Putamen (tissue), 1 donor: ENCODE measurements at regions not wholly inside any gene's neighbourhood (a gene's known extent, or its start where the extent isn't known, plus 50 kb on each side); places are given as distances from the start of the nearest gene placed in this dataset.
"Not testable (repeated sequence)": the region's sequence is repeated elsewhere in the genome, so short reads cannot be mapped to it uniquely, and the experiment has no call there.

Source experiments
- DNase-seq: peaks from one replicate; pipeline ENCODE4 v3.0.0-alpha.2; 2016; ENCODE audit warnings: low spot score

DNA sequence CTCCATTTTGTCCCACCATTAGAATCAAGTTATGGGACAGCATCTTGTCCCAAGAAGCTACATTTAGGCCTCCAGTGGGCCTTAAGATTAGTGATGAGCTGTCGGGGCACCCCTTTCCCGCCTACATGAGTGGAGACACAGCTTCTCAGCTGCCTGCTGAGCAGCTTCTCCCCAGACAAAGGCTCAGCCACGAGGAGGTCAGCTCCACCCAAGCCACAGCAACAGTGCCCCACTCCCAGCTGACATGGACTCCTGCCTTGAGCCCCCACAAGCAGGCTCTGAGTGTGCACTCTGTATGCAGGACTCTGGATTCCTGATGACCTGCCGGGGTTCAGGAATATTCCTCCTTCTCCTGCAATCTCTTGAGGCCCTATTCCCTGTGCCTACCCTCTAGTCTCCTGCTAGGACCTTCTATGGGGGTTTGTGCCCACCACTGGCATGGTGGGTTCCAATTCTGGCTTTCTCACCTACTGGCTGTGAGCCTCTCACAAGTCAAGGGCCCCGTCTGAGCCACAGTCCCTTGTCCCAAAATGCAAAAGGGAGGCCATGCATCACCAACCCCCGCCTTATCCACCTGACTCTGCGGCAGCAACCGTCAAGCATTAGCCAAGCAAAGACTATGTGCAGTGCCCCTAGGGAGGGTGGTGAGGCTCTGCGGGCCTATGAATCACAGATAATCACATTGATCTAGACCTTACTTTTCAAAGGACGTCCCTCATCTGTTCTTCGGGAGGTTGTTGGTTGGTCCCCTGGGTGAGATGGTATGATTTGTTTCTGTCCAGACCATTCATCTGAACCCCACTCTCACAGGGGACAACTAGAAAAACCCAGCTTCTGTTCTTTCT is 269.1 kb downstream of the MED10 start:
- no peak for DNase-seq

- DNase-seq: no peak
Observed at GRCh38 chr5:6108540-6108848, 269.9 kb downstream of the MED10 start.

DNA sequence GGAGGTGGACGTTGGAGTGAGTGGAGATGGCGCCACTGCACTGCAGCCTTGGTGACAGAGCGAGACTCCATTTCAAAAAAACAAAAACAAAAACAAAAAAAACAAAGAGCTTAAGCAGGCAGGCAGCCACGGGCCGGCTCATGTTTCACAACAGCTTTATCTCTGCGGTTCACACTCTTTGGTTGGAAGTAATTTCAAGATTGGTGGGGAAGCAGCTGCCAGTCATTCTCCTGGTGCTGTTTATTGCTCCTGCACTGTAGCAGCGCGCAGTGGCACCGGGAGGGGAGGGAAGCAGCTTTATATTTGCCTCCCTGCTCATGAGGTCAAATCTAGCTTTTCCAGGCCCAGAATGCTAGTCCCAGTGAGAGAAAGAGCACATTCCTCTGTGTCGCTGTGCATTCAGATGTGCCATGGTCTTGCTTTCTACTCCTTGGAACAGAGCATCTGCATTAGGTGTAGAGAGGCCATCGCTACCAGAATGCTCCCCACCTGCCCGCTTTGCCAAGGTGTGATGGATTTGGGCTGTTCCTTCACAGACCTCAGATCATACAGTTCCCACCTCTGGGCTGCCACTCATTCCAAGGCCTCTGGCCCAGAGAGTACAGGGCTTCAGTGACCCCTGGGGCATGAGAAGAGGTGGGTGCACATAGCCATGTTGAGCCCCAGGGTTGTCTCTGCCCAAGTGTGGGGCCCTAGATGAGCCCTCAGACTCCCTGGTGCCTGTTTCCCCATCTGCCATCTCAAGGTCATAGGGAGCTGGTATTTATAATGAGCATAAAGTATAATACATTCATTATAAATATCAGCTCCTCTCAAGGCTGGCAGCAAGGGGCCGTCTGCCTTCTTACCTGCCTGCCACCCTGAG is 270.4 kb downstream of the MED10 start:
- DNase-seq: no peak

- DNase-seq: no peak
Observed at GRCh38 chr5:6106756-6107155, 271.6 kb downstream of the MED10 start.

DNA sequence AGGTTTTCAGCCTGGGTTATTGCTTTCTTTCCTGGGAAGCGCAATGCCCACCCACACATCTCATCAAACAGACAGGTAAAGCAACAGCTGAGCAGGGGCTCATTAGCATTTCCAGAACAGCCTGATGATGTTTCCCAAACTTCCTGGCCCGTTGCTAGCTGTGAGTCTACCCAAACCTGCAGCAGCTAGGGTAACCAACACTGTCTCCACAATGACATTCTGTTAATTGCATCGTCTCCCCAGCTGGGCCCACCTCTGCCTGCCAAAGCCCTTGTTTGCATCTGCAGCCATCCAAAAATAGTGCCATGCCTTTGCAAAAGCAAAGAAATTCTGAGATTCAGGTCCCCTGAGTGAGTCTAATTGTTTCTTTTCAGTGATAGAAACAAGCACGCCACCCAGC is 273.0 kb downstream of the MED10 start:
- DNase-seq: no peak

GRCh38 chr5:6096101-6096500 is 282.2 kb downstream of the MED10 start:
- DNase-seq: no peak

DNA sequence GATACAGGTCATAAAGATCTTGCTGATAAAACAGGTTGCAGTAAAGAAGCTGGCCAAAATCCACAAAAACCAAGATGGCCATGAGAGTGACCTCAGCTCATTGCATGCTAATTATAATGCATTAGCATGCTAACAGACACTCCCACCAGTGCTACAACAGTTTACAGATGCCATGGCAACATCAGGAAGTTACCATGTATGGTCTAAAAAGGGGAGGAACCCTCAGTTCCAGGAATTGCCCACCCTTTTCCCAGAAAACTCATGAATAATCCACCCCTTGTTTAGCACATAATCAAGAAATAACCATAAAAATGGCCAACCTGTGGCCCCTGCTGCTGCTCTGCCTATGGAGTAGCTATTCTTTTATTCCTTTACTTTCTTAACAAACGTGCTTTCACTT is 284.2 kb downstream of the MED10 start:
- DNase-seq: not testable (repeated sequence)

- DNase-seq: no peak
Observed at GRCh38 chr5:6090838-6091237, 287.5 kb downstream of the MED10 start.

DNA sequence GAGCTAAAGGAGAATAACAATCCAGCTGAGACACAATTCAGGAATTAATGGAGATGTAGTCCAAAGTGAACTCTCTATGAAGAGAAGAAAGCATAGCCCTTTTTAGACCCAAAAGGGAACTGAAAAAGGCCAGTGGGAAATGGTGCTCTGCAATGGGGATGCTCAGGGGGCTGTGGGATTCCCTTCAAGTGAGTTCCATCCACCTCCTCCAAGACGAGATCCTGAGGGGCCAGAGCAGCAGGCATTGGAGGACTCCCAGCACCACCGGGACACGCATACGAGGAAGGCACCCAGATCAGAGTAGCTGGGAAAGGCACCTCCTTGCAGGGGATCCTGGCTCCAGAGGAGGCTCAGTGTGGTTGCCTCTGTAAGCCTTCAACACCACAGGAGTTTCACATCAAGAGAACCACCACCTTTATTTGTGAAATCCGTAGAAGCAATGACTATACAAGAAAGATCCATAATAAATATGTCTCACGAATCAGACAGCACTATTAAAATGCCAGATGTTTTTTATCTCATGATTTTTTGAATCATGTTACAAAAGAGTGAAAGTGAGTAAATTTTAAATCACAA is 288.2 kb downstream of the MED10 start:
- no peak for DNase-seq

DNA sequence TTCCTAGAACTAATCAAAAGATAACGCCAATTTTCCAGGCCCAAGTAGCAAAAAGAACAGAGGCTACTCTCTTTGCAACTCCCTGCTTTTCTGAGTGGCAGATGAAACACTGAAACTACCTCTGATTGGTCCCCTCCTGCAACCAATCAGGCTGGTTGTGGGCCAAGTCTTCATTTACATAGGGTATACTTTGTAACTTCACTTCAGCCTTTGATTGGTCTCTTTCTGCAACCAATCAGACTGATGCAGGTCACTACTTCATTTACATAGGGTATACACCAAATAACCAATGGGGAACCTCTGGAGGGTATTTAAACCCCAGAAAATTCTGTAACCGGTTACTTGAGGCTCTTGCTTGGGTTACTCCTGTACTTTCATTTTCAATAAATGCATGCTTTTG is 289.6 kb downstream of the MED10 start:
- DNase-seq: no peak

DNA sequence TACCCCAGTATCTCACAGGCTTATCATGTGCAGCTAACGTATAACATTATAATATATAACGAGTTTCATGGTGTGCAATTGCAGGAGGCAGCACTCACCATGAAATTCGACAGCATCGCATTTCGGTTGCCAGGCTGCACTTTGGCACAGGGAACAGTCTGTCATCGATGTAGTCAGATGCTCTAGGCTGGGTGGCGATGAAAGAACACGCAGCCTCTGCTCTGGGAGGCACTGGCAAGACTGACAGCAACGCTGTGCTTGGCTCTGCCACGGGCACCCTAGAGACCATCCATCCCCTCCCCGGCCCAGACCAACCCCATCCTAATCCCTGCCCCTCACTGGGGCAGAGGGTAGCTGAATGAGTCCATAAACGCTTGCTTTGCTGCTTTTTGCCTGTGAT is 290.8 kb downstream of the MED10 start:
- DNase-seq: no peak

GRCh38 chr5:6086871-6087270 is 291.5 kb downstream of the MED10 start:
- no peak for DNase-seq

DNA sequence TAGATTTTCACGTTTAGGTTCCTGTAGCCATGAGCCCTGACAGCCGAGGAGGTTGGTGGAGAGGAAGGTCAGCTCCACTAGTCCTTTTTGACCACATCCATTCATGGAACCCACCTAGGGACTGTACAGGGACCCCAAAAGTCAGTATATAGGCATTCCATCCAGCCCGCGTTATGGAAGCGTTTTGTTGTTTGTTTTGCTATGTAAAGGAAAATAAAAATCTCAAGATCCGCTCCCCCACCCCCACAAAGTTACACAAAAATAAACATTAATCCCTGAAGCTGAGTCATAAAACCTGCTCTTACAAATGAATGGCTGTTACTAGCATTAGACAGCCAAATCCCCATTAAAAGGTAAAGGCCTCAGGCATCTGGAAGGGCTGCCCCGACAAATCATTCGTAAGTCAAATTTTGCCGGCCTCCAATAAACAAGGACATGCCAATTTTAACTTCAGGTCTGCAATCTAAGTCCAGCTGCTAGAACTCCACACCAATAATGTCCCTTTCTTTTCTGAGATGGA is 292.9 kb downstream of the MED10 start:
- DNase-seq: no peak

DNA sequence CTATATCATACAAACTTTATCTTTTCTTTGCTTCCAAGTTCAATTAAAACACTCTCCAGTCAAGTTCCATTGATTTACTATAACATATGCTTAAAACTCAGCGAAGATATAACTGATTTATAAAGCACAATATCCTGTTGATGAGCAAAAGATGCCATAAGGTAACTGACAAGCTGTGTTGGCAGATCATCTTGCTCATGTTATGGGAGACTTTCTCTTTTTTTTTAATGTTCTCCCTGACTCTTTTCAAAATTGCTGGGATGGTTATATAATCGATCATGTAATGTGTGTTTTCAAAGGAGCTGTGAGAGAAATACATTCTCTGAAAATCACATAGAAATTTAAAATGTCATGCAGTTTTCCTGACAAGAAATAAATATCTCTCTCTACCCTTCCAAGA is 293.5 kb downstream of the MED10 start:
- no peak for DNase-seq

GRCh38 chr5:6084376-6084775 is 294.0 kb downstream of the MED10 start:
- DNase-seq: no peak

DNA sequence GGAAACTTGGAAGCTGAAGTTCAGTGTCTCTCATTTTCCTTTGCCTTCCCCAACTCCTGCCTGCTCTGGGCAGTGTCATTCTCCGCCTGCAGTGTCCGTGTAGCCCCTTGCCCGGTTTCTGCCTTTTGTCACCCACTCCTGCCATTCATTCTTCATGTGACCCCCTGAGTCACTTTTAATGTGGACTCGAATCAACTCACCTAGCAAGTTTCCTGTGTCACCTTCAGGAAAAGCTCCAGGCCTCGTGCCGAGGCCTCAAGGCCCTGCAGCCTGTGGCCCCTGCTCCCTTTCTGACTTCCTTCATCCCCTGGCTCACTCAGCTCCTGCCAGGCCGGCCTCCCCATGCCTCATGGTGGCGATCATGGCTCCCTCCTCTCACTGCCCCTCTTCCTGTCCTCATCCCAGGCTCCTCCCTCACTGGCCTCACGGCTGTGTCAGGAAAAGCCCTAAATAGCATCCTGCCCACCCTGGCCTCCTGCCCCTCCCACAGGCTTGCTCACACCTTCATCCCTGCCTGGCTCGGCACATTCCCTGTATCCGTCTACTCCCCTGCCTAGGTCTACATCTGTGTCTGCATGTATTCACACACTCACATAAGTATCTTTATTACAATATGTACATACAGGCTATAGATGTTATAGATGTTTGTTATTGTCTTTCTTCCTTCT is 294.9 kb downstream of the MED10 start:
- DNase-seq: no peak

DNA sequence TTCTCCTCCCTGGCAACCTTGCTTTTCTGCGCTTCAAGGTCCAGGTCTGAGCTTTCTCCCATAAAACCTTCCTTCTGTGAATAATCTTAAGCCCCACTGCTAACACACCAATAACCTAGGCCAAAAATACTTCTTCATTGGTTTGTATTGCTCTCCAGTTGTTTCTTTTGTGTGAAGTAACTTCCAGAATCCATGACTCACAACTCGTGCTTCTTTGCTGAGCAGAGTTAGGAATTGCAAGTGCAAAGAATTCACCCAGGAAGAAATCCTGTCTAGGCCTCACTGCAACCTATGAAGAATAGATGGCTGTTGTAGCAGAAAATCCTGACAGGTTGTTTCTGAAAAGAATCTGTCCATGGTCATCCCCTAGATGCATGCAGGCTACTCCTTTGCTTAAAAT is 295.7 kb downstream of the MED10 start:
- no peak for DNase-seq

DNA sequence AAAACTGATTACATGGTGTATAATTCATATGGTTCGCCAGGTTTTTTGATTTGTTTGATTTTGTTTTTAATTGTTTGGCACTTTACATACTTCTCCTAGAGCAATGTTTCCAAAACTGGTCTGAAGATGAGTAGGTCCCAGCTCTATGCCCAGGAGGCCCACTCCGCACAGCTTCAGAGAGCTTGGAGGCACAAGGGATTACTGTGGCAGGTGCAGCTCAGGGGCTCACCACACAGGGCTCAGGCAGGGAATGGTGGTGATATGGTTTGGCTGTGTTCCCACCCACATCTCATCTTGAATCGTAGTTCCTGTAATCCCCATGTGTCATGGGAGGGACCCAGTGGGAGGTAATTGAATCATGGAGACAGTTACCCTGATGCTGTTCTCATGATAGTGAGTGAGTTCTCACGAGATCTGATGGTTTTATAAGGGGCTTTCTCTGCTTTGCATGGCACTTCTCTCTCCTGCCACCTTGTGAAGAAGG is 296.6 kb downstream of the MED10 start:
- DNase-seq: no peak

- DNase-seq: no peak
Observed at GRCh38 chr5:6080930-6081726, 297.2 kb downstream of the MED10 start.

- DNase-seq: no peak
Observed at GRCh38 chr5:6080436-6080835, 297.9 kb downstream of the MED10 start.

DNA sequence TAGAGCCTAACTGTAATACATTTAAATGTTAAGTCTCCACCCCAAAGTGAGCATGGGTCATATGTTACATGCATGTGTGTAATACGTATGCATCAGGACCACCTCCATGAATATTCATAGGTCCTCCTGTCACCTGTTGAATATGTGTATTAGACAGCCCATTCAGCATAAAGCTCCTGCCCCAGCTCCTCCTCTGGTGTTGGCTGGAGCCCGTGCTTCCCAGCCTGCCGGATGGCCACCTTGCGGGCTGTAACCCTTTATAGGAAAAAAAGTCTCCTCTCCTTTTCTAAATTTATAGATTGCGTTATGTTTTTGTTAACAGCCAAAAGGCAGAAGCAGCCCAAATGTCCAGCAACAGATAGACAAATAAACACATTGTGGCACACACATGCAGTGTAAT is 299.5 kb downstream of the MED10 start:
- DNase-seq: no peak
